ENCODE measurements at regions not wholly inside any gene's neighbourhood (a gene's known extent, or its start where the extent isn't known, plus 50 kb on each side); places are given as distances from the start of the nearest gene placed in this dataset.

DNA sequence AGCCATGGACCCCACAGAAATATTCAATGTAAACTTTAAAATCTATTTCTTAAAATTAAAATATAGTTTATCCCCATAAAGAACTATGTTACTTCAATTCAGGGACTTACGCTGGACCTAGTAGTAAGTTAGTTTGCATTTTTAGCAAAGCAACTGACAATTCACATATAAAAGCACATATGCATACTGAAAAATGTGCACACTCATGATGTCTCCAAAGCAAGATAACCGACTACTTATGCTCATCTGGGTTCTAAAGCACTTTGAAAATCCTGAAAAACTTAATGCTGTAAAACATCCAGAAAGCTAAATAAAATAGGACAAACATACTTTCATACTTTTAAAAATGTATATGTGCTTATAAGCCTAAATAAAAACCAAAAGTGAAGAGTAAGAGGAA lies 264.4 kb upstream of the GAS1 start:
- DNase-seq, result no peak

DNA sequence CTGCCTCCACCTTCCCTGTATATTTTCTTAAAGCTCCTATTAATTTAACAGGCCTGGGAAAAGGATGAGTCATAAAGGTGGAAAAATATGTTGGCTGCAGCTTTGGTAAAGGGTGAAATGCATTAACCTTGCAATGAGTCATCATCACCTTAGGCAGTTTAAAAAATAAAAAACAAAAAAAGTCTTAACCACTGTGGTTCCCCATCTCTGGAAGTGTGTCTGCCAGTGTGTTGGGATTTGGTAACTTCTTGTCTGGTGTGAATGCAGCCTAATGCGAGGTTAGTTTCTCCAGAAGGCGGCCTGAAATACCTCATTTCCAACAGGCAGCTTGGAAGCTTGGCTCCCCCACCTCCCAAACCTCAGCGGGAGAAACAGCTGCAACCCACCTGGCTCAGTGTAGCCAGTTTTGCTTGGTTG lies 265.3 kb upstream of the GAS1 start:
- peak; percentile 44 for DNase-seq

DNA sequence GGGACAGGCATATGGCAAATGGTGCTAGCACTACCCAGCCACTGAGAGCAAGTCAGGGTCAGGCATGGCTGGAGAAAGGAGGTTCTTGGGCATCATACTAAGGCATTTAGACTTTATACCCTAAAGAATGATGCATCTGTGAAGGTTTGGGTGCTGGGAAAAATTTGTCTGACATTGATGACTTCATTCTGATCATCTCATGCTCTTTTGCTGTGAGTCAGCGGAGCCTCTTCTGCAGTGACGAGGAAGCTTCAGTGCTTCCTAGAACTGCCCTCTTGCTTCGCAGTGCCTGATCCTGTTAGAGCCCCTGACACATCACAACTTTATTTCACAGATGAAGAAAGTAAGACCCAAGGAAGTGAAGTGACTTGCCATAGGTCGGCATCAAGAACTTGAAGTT lies 266.6 kb upstream of the GAS1 start:
- DNase-seq, result no peak

DNA sequence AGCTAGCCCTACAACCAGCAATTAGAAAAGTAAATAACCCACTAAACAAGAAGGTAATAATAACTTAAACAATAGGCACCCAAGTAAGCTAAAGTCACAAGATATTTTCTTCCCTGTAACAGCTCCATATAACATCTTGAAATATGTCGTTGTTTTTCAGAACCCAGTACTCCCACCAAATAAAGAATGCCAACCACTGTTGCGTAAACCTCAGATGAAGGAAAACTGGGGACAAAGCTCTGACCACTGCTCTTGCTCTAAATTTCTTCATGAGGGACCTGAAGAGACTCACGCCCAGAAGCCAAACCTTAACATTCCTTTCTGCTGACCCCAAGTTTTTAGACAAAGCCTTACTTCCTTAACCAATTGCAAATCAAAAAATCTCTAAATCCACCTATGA lies 267.7 kb upstream of the GAS1 start:
- DNase-seq, result no peak

DNA sequence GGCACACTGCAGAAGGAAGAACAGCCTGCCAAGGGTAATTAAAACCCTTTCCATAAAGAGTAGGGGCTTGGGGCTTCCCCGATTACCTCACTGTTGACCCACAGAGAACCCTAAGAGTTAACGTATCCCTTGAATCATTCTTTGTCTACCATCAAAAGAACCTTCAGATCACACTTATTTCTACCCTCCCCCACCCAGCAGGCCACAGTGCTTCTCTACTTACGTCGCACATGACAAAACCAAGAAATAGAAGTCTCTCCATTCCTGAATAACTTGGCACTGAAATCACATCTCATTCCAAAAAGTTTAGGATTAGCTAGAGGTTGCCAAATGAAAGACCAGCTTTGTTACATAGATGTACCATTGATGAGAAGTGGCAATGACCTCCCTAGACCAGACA lies 268.7 kb upstream of the GAS1 start:
- no peak for DNase-seq

DNA sequence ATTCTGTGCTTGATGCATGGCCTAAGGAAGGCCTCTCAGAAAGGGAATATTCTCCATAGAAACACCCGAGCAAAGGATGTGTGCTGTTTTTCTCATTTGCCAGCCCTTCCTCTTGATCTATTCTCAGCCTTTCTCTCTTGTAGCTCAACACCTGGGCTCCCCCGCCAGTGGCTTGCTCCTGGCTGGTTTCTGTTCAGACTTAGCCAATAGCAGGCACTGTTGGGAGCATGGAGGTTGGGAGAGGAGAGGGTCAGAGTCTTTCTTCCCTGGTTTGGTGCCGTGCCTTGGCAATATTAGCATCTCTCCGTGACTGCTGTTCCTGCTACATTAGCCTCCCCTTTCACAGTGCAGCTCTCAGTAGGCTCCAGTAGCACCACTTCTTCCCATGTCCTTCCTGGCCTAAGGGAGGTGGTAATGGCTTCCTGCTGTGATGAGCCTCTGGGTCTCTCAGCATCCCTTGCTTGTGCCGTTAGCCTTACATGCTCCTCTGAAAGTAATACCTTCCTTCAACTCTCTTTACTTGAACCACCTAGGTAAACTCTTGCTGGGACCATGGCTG lies 269.7 kb upstream of the GAS1 start:
- peak; percentile 50 for DNase-seq

DNA sequence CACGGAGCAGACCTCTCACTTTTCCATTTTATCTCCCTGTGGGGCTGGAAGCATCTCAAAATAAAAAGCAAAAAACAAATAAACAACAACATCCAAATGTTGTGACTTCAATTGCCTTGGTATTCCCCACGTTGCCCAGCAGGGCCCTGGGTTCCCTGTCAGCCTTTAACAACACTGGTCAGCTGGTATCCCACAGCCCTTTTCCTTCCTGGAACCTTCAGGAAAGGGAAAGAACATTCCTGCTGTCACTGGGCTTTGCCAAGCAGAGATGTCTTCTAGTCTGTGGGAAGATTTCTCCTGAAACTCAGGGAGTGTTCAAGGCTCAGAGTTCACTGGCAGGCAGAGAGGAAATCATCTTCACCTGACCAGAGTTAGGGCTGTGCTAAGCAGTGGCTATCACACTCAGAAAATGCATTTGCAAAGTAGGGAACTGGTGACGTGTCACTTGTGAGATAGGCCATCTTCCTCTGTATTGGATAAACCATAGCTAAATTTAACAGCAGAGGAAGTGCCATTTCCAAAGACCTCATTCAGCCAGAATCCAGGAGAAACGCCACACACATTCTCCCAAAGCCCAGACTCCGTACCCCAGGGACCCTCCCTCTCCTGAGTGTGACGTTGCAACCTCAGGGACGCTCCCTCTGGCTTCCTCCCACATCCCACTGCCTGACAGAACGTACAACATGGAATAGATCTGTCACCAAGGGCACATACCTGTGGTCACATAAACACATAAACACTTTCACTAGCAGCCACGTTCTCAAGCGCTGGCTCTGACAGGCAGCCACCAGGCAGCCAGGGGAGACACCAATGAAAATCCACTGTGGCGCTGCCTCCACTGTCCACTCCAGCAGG lies 274.0 kb upstream of the DAPK1 start:
- peak; percentile 75 for DNase-seq

DNA sequence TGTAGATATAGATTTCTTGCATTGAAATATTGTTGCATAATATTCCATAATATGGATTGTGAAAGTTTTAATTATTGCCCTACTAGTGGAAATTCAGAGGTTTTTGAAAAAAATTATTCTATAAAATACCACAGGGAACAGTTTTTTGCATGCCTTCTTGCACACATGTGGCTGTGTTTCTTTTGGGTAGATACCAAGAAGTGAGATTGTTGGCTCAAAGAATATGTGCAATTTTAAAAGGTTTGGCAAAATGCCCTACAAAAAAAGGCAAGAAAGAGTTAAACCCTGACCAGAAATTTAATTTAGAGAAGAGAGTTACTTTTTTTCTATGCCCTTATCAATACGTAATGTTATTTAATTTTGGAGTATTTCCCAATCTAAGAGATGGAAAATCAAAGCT lies 270.8 kb upstream of the DAPK1 start:
- no peak for DNase-seq

DNA sequence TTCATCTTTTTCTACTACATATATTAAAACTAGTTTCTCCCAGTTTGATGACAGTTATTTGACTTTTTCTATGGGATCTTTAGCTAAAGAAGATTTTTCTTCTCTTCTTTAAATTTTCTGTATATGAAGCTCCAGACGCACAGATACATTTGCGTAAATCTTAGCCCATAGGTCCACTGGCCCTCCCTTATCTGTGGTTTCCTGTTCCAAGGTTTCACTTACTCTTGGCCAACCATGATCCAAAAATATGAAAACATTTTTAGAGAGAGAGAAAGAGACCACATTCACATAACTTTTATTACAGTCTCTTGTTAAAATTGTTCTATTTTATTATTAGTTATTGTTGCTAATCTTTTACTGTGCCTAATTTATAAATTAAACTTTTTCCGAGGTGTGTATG lies 270.2 kb upstream of the DAPK1 start:
- no peak for DNase-seq

DNA sequence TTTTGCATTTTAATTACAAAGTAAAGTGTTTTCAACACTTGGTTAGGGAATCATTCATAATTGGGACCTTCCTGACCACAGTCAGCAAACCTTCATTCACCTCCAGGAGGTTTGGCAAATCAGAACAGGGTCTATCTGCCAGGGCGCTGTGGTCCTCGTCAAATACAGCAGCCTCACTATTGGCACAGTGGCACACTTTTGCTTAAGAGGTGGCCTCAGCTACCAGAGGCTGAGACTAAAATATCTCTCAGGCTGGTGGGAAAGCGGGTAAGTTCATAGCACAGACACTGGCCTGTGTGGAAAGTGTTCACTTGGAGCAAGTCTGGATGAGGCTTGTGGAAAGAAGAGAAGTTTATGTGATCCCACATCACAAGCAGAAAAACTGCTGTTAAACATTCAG lies 268.6 kb upstream of the DAPK1 start:
- peak; percentile 57 for DNase-seq

DNA sequence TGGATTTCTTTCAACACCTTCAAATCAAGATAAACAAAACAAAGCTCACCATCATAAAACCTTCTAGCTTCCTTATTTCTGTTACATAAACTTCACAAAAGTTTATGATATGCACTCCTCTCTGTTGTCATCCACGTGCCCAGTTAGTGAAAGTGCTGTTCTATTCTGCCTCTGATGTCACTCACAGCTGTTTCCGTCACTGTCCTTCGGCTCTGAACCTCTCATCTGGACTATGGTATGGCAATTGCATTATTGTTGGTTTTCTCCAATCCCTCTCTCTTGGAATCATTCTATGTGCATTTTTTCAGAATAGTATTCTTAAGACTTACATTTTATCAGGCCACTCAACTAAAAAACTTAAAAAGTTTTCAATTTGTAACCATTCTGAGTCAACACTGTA lies 264.2 kb upstream of the DAPK1 start:
- no peak for DNase-seq

DNA sequence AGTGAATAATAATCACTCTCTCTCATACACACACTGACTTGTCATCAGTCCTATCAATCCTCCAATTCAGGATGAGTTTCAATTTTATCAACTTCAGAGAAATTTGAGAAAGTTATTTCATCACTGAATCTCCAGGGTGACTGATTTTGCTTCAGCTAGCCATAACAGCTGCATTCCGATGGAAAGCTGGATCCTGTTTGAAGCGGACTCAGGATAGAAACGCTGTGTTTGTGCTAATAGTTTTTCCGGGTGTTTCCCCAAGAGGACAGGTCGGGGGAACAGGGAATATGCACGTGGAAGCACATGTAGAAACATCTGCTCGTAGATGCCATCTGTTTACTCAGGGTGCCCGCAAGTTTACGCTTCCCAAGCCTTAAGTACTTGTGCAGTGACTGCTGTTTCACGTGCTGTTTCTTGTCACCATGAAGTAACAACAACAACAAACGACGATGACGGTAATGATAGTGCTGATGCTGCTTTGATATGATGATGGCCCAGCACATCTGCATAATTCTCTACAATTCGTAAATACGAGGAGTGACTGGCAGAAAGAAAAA lies 263.7 kb upstream of the DAPK1 start:
- DNase-seq, result peak; percentile 53

DNA sequence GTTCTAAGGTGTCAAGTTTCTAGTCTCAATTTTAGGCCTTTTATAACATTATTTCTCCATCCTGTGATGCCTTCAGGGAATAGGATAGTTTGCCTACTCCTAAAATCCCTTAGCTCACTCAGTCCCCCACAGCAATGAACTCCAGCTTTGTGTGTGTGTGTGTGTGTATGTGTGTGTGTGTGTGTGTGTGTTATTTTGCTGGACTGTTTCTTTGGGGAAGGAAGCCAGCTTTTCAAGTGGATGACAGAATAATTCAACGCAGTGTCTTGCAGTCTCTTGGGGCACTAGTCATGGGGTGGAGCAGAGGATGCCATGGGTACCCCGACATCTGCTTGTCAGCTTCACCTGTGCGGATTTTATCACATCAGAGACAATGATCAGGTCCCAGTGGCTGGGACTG lies 262.8 kb upstream of the DAPK1 start:
- DNase-seq, result no peak

DNA sequence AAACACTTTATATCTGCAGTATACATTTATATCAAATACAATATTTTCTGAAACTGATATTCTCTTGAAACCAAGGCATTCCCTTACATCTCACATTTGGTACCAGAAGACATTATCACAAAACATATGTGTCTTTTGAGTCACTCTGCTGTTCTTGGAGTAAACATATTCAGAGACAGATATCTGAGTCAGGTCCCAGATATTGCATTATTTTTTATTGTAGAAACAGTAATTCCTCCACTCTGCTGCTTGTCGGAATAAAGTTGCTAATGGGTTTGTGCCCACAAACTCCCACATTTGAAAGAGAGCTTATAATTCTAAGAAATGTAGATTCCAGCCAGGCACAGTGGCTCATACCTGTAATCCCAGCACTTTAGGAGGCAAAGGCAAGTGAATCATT lies 261.1 kb upstream of the DAPK1 start:
- no peak for DNase-seq

DNA sequence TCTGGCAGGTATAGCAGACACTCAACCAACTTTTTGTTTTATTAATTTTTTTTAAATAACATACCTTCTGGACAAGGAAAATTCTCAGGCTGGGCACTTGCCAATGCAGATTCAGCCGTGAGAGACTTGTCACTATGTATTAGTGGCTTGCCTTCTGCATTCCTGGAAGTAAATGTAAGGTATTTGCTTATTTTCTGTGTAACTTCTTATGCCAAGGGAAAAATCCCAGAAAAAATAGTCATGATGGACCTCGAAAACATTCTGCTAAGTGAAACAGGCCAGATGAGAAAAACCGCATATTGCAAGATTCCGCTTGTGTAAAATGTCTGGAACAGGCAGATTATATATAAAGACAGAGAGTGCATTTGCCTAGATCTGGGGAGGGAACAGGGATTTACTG lies 260.3 kb upstream of the DAPK1 start:
- DNase-seq, result peak; percentile 62

DNA sequence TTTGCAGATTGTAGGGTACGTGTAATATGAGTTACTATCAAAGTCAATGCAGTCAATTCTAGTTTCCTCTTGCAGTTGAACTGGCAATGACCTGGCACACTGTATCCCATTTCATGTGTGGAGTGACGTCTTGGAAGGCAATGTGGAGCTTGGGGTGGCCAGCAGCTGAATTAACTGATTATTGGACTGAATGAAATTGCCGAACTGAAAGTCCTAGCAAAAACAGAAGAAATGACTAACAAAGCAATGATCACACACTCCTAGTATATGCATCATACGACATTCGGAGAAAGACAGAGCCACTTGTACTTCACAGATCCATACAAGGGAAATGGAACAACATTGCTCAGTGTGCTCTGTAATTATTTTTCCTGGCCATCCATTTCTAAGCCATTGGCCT lies 259.1 kb upstream of the DAPK1 start:
- peak; percentile 78 for DNase-seq

DNA sequence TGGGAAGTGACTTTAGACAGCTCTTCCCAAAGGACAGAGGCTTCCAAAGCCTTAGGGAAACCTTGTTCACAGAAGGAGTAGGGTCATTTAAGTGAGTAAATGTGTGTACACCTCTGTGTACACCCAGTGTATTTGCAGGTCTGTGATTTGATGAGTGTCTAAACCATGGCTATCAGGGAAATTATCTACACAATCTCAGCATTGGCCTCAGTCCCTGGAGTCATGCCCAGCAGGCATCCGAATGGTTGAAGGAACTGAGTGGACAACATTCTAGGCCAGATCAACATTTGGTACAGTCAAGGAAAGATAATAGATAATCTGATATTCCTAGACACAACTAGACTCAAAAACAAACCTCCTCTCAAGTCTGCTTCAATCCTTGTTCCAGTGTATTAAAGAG lies 258.4 kb upstream of the DAPK1 start:
- no peak for DNase-seq

DNA sequence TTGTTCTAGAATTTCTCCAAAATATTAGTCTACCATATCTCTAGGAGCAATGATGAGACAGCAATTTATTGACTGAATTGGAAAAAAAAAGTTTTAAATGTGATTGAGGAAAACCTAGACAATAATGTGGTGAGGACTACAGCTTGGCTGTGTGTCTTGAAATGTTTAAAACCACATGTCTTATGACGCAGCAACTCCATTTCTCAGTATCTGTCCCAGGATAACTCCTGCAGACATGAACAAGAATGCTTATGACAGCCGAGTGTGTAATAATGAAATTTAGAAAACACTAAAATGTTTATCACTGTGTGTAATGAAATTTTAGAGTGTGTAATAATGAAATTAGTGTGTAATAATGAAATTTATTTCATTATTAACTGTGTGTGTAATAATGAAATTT lies 254.1 kb upstream of the DAPK1 start:
- no peak for DNase-seq

DNA sequence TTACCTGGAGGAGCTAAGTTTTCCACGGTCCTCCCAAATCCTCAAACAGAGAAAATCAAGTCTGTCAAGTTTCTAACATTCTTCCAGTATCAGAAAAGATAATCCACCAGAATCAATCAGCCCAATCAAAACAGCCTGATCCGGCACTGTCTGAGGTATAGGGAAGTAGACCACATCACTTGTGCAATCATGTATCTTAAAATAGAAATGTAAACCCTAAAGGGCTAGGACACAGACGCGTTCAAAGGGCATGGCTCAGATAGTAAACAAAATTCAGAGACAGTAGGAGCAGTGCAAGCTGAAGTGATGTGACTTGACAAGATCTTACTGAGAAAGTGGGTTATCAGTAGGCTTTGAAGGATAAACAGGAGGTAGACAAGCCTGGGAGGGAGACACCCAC lies 252.4 kb upstream of the DAPK1 start:
- DNase-seq, result no peak

DNA sequence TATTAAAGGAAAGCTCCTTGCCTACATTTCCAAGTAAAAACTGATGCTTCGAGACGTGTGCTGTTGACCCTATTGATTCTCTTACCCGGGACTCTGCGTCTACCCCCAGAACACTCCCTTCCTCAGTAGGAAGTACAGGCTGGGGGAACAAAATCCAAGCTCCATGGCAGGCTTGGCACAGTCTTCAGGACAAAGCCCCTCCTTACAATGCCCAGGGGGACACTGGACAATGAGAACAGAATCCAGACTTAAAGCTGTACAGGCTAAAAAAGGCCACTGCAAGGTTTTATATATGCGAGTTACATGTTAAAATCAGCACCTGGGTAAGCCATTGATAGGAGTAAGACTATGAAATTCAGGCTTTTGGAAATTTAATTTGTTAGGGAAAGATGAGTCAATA lies 250.6 kb upstream of the DAPK1 start:
- peak; percentile 42 for DNase-seq

DNA sequence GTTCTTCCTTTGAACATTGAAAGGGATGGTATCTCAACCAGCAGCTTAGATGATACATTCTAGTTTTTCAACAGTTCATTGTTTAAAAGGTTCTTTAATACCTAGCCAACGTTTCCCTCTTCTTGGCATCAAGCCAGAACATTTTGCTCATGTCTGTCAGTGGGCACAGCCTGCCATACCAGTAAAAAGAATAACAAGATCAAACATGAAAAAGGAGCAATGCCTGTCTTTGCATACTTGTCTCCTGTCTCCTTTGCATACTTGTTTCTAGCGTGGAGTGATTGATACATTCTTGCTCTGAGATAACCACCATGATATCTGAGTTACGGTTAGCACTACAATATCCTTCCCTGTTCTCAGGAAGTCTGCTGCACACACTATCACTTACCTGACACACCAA lies 248.6 kb upstream of the DAPK1 start:
- no peak for DNase-seq

DNA sequence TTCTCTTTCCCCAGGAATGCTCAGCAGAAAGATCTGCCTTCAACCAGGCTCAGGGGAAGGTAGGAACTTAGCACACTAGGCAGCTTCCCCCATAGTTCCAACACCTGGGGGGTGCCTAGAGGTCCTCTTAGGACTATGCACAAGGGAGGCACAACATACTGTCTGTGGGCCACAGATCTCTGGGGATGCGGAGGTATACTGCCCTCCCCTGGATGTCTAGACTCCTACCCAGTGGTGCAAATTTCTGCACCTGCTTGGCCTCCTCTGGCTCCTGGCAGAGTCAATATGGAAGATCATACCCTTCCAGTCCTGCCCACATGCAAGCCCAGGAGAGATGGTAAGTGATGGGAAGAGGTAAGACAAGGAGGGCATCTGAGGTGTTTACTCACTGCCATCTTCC lies 247.5 kb upstream of the DAPK1 start:
- DNase-seq, result no peak

DNA sequence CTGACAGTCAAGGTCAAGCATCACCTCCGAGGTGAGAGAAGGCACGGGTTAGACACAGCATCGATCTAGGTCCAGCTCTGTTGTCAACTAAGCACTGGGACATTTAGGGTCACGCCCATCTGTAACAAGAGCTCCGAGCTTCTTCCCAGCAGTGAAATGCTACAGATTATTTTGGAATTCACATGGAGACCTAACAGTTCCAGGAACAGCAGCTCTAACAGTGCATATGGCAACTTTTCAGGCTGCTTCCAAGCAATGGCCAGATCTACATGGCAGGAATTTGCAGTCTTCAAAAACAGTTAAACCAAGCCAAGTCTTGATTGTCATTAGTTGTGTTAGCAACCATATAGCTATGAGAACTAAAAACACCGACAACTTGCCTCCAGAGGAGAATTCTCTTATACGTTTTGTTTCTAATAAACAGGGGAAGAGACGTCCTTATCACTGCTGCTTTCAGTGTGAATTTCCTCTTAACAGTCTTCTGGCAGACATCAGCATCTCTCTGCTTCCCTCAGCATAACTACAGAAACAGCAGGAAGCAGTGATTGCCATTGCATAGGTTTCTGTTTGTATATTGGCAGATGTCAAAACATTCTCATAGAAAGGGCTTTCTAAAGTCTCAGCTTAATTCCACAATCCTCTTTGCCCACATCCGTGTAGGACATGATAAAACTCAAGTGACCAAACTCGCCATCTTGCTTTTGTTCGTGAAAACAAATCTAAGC lies 242.1 kb upstream of the DAPK1 start:
- DNase-seq, result peak; percentile 76

DNA sequence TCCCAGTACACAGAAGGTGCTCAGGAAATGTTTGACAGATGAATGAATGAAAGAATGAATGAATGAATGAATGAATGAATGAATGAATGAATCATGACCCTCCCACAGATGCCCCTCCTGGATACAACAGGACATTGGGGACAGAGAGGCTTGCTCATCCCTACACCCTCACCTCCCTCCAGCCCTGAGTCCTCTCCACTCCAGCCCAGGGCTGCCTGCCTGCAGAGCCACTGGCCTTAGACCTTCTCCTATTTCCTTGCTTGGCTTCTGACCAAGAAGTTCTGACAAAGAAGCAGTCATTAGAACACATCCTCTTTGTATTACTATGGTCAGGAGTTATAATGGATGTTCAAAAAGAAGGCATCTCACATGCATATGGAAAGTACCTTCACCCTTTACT lies 240.7 kb upstream of the DAPK1 start:
- no peak for DNase-seq

Measured in femur (tissue), 1 donor.